Ishikawa (cell line): ENCODE measurements at regions not wholly inside any gene's neighbourhood (a gene's known extent, or its start where the extent isn't known, plus 50 kb on each side); places are given as distances from the start of the nearest gene placed in this dataset.

ENCODE experiments used
- EP300 ChIP-seq: IDR thresholded peaks from 2 replicates; pipeline ENCODE4 v1.6.1; 2012; ENCODE audit warnings: borderline replicate concordance
- USF1 ChIP-seq: IDR thresholded peaks from 2 replicates; pipeline ENCODE4 v1.6.1; 2012
- YY1 ChIP-seq: IDR thresholded peaks from 2 replicates; pipeline ENCODE4 v1.6.1; 2012; ENCODE audit warnings: low read depth

- TF ChIP-seq EP300 (no peak), YY1 (no peak), USF1 (no peak)
Observed at GRCh38 chr17:55887531-55887930, 136.7 kb downstream of the PCTP start.
